NCI-H526 treated with DMSO at 0.1 percent for 48 hours (cell line): ENCODE measurements at regions not wholly inside any gene's neighbourhood (a gene's known extent, or its start where the extent isn't known, plus 50 kb on each side); places are given as distances from the start of the nearest gene placed in this dataset.
"Not testable (repeated sequence)": the region's sequence is repeated elsewhere in the genome, so short reads cannot be mapped to it uniquely, and the experiment has no call there.

Source experiments
- DNase-seq: peaks from one replicate; lab custom pipeline; 2025; lab: John Stamatoyannopoulos, UW

GRCh38 chr9:103407260-103407659 lies 412.1 kb downstream of the CYLC2 start:
- DNase-seq: no peak

GRCh38 chr9:103410059-103410458 lies 414.9 kb downstream of the CYLC2 start:
- DNase-seq: no peak

DNA sequence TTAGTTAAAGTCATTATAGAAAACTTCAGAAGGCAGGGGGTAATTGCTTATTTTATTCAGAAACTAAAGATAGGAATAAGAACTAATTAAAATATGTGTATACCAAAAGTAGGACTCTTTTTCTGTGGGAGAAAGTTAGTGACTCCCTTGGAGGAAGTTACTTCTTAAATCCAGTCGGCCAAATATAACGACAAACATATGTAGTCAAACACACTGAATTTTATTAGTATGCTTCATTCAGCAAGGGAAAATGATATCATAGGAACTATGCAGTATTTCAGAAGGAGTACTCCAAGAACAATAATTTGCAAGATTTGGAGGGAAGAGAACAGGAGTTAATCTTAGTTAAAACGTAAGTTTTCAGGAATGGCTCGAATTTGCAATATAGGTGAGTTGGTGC lies 432.6 kb downstream of the CYLC2 start:
- DNase-seq: no peak

DNA sequence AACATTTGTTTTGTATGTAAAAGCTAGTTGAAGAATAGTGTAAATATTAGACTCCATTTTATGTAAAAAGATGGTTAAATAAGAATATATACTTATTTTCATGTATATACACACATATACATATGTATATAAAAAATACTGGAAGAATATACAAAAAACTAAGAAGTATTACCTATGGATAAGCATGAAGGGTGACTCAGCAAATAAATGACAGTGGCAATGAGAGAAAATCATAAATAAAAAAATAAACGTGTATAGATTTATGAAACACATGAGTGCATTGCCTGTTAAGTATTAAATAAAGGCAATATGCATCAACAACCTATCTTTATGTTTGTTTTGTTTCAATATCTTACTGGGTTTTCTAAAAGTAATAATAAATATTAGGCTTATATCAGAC lies 435.3 kb downstream of the CYLC2 start:
- no peak for DNase-seq

- DNase-seq: no peak
Observed at GRCh38 chr9:103431809-103432208, 436.7 kb downstream of the CYLC2 start.

DNA sequence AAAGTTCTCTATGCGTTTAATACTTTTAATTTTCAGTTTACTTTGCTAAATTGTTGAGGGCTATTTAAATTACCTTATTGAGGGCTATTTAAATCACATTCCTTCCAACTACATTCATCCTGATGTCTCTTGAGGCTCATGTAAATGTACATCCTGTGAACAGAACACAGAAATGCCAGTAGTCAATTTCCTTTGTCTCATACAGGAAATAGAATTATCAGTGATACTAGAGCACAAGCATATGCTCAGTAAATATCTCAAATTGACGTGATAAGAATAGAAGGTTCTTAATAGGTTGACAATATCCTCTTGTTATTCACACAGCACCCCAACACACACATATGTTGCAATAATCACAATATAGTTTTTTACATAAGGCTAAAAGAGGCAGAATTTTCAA lies 449.0 kb downstream of the CYLC2 start:
- no peak for DNase-seq

GRCh38 chr9:103458826-103459225 lies 463.7 kb downstream of the CYLC2 start:
- no peak for DNase-seq

DNA sequence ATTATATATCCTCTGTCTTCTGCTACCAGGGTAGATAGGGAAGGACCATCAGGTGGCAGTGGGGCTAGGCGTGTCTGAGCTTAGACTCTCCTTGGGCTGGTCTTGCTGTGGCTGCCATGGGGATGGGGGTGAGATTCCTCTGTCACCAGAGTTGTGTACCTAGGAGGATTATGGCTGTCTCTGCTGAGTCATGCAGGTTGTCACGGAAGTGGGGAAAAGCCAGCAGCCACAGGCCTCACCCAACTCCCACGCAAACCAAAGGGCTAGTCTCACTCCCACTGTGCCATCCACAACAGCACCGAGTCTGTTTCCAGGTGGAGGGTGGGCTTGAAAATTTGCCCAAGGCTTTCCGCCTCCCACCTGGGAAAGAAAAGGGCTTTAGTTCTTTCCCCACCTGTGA lies 476.1 kb downstream of the CYLC2 start:
- DNase-seq: no peak

GRCh38 chr9:103474156-103474555 lies 479.0 kb downstream of the CYLC2 start:
- no peak for DNase-seq

DNA sequence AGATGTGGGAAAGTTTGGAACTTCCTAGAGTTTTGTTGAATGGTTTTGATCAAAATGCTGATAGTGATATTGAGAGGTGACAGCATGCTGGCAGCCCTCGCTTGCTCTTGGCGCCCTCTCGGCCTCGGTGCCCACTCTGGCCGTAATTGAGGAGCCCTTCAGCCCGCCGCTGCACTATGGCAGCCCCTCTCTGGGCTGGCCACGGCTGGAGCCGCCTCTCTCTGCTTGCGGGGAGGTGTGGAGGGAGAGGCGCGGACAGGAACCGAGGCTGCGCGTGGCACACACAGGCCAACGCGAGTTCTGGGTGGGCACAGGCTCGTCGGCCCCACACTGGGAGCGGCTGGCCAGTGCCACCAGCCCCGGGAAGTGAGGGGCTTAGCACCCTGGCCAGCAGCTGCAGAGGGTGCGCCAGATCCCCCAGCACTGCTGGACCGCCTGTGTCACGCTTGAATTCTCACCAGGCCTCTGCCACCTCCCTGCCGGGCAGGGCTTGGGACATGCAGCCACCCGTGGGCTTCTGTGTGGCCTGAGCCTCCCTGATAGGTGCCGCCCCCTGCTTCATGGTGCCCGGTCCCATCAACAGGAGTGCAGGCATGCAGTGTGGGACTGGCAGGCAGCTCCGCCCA lies 488.5 kb downstream of the CYLC2 start:
- DNase-seq: no peak

DNA sequence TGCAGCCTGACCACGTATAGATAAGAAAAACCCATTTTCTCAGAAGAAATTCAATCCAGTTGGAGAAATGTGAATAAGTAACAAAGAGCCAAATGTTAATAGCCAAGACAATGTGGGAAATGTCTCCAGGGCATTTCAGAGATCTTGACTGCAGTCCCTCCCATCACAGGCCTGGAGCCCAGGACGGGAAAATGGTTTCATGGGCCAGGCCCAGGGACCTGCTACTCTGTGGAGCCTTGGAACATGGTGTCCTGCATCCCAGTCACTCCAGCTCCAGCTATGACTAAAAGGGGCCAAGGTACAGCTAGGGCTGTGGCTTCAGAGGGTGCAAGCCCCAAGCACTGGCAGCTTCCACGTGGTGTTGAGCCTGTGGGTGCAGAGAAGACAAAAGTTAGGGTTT lies 490.0 kb downstream of the CYLC2 start:
- DNase-seq: no peak

DNA sequence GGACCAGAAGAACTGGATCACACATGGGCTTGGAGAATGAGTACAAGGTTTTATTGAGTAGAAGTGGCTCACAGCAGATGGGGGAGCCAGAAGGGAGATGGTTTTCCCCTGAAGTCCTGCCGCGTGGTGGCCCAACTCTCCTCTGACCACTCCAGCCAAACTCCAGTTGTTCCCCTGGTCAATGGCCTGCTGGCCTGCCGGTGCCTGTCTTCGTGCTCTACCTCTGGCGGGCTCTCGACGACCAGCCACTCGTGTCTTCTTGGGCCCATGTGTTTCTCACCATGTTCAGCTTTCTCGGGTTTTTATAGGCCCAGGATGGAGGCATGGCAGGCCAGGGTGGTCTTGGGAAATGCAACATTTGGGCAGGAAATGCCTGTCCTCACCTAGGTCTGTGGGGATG lies 519.6 kb downstream of the CYLC2 start:
- no peak for DNase-seq

- no peak for DNase-seq
Observed at GRCh38 chr9:103522409-103522808, 527.3 kb downstream of the CYLC2 start.

DNA sequence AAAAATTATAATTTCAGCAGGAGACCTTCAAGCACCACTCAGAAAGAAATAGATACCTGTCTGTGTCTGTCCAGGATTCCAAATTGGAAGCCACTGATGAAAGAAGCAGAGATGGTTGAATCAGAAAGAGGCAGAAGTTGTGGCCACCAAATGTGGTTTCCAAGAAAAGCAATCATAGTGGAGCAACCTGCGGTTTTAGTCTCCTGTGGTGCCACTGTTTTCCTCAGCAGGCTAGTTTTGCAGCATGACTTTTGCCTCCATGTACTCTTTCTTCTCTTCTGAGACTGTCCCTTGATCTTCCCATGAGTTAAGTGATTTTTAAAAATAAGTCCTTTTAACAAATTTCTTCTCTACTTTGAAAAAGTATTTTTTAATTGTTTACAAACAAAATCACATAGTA lies 535.8 kb downstream of the CYLC2 start:
- DNase-seq: no peak

DNA sequence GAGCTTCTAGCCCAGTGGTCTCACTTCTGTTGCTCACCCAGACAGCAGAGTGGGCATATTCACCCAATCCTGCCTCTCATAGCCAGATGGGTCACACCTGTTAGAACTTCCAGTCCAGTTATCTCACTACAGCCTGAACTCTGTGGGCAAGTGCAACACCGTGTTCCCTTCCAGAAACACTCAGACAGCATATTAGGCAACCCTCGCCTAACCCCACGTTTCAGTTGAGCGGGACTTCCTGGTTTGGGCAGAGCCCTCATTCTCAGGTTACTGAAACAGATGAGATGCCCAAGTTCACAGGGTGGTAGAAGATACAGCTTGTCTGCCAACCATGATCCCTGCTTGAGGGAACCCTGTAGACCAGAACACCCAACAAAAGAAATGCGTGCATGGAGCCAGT lies 538.2 kb downstream of the CYLC2 start:
- DNase-seq: no peak

DNA sequence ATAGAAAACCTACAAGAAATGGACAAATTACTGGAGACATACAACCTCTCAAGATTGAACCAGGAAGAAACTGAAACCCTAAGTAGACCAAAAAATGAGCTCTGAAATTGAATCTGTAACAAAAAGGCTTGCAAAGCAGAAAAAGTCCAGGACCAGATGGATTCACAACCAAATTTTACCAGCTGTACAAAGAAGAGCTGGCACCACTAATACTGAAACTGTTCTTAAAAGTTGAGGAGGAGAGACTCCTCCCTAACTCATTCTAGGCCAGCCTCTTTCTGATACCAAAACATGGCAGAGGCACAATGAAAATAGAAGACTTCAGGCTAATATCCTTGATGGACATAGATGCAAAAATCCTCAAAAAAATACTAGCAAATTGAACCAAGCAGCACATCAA lies 542.3 kb downstream of the CYLC2 start:
- DNase-seq: no peak

GRCh38 chr9:103545260-103545659 lies 548.8 kb upstream of the SMC2 start:
- no peak for DNase-seq

DNA sequence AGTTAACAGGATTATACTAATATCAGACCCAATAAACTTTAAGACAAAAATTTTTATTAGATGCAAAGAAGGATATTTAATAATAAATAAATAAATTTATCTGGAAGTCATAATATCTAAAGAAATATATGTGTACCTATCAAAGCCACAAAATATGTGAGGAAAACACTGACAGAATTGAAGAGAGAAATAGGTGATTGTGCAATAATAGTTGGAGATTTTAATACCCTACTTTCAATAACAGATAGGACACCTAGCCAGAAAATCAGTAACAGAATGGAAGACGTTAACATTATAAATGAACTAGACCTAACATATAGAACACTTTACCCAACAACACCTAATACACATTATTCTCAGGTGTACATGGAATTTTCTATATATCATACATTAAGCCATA lies 541.4 kb upstream of the SMC2 start:
- no peak for DNase-seq

- DNase-seq: no peak
Observed at GRCh38 chr9:103574056-103574455, 520.1 kb upstream of the SMC2 start.

DNA sequence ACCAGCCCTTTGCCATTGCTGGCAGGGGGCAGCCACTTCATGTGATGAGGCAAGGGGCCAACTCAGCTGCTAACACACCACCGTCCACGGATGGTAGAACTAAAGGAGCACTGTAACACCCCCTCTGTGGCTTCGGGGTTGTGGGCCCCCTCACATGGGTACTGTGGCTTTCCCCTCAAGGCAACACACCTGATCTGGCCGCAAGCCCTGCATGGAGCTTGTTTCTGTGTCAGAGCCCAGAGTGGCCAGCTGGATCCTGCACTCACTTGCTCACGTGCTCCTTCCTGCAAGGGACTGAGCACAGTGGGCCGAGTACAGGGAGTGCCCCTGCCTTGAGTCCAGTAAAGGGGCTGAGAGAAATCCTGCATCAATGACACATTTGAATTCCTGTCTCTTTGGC lies 507.4 kb upstream of the SMC2 start:
- DNase-seq: no peak

- DNase-seq: no peak
Observed at GRCh38 chr9:103601287-103601686, 492.8 kb upstream of the SMC2 start.

- not testable (repeated sequence) for DNase-seq
Observed at GRCh38 chr9:103611950-103612349, 482.2 kb upstream of the SMC2 start.

DNA sequence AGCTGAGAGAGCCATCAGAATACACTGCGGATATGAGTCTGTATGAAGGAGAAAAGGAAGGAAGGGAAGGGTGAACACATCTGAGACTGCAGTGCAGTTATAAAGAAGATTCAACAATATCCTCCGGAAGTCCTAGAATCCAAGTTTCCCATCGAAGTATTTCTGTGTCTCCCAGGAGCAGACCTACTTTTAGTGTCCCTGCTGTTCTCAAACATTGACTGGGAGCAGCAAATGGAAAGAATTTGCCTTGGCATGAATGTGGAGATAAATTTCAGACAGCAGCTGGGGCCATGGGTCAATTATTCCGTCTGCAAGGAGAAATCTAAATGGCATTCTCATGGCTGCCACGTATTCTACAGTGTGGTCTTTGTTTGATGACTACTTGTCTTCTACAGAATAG lies 478.1 kb upstream of the SMC2 start:
- no peak for DNase-seq

DNA sequence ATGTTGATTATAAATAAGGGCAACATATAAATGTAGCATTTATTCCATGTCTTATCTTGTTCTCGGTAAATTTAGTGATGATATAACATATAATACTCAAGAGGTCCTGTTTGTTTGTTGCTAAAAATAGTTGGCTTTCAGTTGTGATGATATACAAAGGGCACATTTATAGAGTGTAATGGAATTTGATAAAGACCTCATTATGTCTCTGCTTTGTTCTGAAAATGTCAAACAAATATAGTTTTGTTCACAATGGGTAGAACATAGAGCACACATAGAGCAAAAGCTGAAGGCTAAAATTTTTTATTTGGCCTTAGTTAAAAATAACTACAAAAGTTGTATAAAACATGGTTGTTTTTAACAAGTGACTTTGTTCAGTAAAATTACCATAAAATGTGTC lies 477.1 kb upstream of the SMC2 start:
- no peak for DNase-seq
